ENCODE measurements at regions not wholly inside any gene's neighbourhood (a gene's known extent, or its start where the extent isn't known, plus 50 kb on each side); places are given as distances from the start of the nearest gene placed in this dataset.

DNA sequence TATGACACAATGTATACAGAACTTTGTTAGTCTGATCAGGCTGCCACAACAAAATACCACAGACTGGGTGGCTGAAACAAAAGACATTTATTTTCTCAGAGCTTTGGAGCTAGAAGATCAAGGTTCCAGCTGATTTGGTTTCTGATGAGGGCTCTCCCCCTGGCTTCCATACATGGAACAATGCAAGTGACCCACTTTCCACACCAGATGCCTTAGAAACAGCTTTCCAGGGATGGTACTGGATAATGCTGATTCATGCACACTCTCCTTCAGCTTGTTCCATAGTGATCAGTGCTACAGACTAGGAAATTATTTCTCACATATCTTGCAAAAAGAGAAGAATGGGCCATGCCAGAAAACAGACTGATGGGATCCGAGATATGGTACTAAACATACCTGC, 1274.9 kb upstream of the SORCS1 start:
- no peak overlapping the region for H3K27ac ChIP-seq (ENCODE audit: low read length)
- no peaks in the 10 kb centered on the region for H3K4me1 ChIP-seq (ENCODE audit: control insufficient read depth, insufficient read depth, low read length)
- no peak overlapping the region for H3K4me3 ChIP-seq (ENCODE audit: low read depth in 2 of 2, low read length in 2 of 2)
- BruUV-seq (replicated peaks), result no TSS peak
- no peaks in the 10 kb centered on the region for H3K27me3 ChIP-seq (ENCODE audit: control insufficient read depth, insufficient read depth, low read length)
- no peaks in the 10 kb centered on the region for H3K9me3 ChIP-seq (ENCODE audit: control insufficient read depth, insufficient read depth, low read depth, low read length)
- in situ Hi-C loops (cut with HindIII; ENCODE audit: low pct_unique_long_range_greater_than_20kb, low sequenced_read_pairs) (no loop called here), intact Hi-C loops (cut with micrococcal nuclease; ENCODE audit: unreplicated experiment) (no loop called here)
- no peak for DNase-seq (ENCODE audit: low read depth, low spot score)
- ChIA-PET CTCF (no interaction called here), POLR2A (no interaction called here)
- TF ChIP-seq TCF7L2 (IDR thresholded peaks at IDR 0.05; ENCODE audit: low read depth, low read length) (no peak), POLR2AphosphoS5 (IDR thresholded peaks at IDR 0.05; ENCODE audit: low read depth, low read length) (no peak), SIN3A (IDR thresholded peaks at IDR 0.05; ENCODE audit: borderline replicate concordance, insufficient read depth, low read depth, low read length) (no peak)
- TF ChIP-seq, protein P1, sequence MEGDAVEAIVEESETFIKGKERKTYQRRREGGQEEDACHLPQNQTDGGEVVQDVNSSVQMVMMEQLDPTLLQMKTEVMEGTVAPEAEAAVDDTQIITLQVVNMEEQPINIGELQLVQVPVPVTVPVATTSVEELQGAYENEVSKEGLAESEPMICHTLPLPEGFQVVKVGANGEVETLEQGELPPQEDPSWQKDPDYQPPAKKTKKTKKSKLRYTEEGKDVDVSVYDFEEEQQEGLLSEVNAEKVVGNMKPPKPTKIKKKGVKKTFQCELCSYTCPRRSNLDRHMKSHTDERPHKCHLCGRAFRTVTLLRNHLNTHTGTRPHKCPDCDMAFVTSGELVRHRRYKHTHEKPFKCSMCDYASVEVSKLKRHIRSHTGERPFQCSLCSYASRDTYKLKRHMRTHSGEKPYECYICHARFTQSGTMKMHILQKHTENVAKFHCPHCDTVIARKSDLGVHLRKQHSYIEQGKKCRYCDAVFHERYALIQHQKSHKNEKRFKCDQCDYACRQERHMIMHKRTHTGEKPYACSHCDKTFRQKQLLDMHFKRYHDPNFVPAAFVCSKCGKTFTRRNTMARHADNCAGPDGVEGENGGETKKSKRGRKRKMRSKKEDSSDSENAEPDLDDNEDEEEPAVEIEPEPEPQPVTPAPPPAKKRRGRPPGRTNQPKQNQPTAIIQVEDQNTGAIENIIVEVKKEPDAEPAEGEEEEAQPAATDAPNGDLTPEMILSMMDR (IDR thresholded peaks at IDR 0.05), result no peak
- TF ChIP-seq, protein P2, sequence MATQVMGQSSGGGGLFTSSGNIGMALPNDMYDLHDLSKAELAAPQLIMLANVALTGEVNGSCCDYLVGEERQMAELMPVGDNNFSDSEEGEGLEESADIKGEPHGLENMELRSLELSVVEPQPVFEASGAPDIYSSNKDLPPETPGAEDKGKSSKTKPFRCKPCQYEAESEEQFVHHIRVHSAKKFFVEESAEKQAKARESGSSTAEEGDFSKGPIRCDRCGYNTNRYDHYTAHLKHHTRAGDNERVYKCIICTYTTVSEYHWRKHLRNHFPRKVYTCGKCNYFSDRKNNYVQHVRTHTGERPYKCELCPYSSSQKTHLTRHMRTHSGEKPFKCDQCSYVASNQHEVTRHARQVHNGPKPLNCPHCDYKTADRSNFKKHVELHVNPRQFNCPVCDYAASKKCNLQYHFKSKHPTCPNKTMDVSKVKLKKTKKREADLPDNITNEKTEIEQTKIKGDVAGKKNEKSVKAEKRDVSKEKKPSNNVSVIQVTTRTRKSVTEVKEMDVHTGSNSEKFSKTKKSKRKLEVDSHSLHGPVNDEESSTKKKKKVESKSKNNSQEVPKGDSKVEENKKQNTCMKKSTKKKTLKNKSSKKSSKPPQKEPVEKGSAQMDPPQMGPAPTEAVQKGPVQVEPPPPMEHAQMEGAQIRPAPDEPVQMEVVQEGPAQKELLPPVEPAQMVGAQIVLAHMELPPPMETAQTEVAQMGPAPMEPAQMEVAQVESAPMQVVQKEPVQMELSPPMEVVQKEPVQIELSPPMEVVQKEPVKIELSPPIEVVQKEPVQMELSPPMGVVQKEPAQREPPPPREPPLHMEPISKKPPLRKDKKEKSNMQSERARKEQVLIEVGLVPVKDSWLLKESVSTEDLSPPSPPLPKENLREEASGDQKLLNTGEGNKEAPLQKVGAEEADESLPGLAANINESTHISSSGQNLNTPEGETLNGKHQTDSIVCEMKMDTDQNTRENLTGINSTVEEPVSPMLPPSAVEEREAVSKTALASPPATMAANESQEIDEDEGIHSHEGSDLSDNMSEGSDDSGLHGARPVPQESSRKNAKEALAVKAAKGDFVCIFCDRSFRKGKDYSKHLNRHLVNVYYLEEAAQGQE (IDR thresholded peaks at IDR 0.05; ENCODE audit: insufficient read depth in 1 of 2, low read depth in 2 of 2, low read length in 1 of 2), result no peak
- no peak for ATAC-seq
- no peaks in the 10 kb centered on the region for H3K36me3 ChIP-seq (ENCODE audit: control insufficient read depth, insufficient read depth, low read length)

- BruUV-seq (replicated peaks), result no TSS peak
- intact Hi-C loops (cut with micrococcal nuclease; ENCODE audit: unreplicated experiment), result no loop called here
- in situ Hi-C loops (cut with HindIII; ENCODE audit: low pct_unique_long_range_greater_than_20kb, low sequenced_read_pairs), result no loop called here
- no peaks in the 10 kb centered on the region for H3K4me1 ChIP-seq (ENCODE audit: control insufficient read depth, insufficient read depth, low read length)
- no peaks in the 10 kb centered on the region for H3K27me3 ChIP-seq (ENCODE audit: control insufficient read depth, insufficient read depth, low read length)
- TF ChIP-seq TCF7L2 (IDR thresholded peaks at IDR 0.05; ENCODE audit: low read depth, low read length) (no peak), SIN3A (IDR thresholded peaks at IDR 0.05; ENCODE audit: borderline replicate concordance, insufficient read depth, low read depth, low read length) (no peak), POLR2AphosphoS5 (IDR thresholded peaks at IDR 0.05; ENCODE audit: low read depth, low read length) (no peak)
- TF ChIP-seq, protein P1 (IDR thresholded peaks at IDR 0.05), result no peak
- TF ChIP-seq, protein P2 (IDR thresholded peaks at IDR 0.05; ENCODE audit: insufficient read depth in 1 of 2, low read depth in 2 of 2, low read length in 1 of 2), result no peak
- ChIA-PET POLR2A (no interaction called here), CTCF (no interaction called here)
- no peaks in the 10 kb centered on the region for H3K36me3 ChIP-seq (ENCODE audit: control insufficient read depth, insufficient read depth, low read length)
- H3K27ac ChIP-seq (ENCODE audit: low read length), result no peak overlapping the region
- no peak for ATAC-seq
- H3K4me3 ChIP-seq (ENCODE audit: low read depth in 2 of 2, low read length in 2 of 2), result no peak overlapping the region
- no peak for DNase-seq (ENCODE audit: low read depth, low spot score)
- H3K9me3 ChIP-seq (ENCODE audit: control insufficient read depth, insufficient read depth, low read depth, low read length), result no peaks in the 10 kb centered on the region
Observed at GRCh38 chr10:108436096-108436495, 1271.6 kb upstream of the SORCS1 start.

All from Panc1 (cell line).